SU-DHL-6 (cell line): ENCODE measurements at regions not wholly inside any gene's neighbourhood (a gene's known extent, or its start where the extent isn't known, plus 50 kb on each side); places are given as distances from the start of the nearest gene placed in this dataset.
"Not testable (repeated sequence)": the region's sequence is repeated elsewhere in the genome, so short reads cannot be mapped to it uniquely, and the experiment has no call there.

Experiments
- H2AFZ ChIP-seq: fragments of 200-600 bp; sonication (generic); 2 replicates; pipeline ENCODE4 v1.6.1; 2014; ENCODE audit warnings: low read depth, mild to moderate bottlenecking, moderate library complexity, mixed read lengths, antibody characterized with exemption, low read length; ENCODE audit not compliant: severe bottlenecking
- H3F3A ChIP-seq: fragments of 200-600 bp; shearing (Covaris generic); 2 replicates; pipeline ENCODE4 v1.6.0; 2016; ENCODE audit warnings: antibody characterized with exemption, mild to moderate bottlenecking; ENCODE audit not compliant: insufficient read depth
- H3K27ac ChIP-seq: fragments of 200-600 bp; sonication (generic); 2 replicates; pipeline ENCODE4 v1.5.1; 2016; ENCODE audit warnings: low read depth, mild to moderate bottlenecking, low read length, moderate library complexity, mixed read lengths
- H3K27me3 ChIP-seq: fragments of 200-600 bp; sonication (generic), shearing (Covaris generic); 2 replicates; pipeline ENCODE4 v1.6.0; 2014; ENCODE audit warnings: mild to moderate bottlenecking, low read length
- H3K36me3 ChIP-seq: fragments of 200-600 bp; sonication (generic); 2 replicates; pipeline ENCODE4 v1.6.1; 2014; ENCODE audit warnings: mild to moderate bottlenecking, low read length, mixed read lengths
- H3K4me2 ChIP-seq: fragments of 300-600, 200-600 bp; shearing (Covaris generic), sonication (generic); 2 replicates; pipeline ENCODE4 v1.6.0; 2014; ENCODE audit warnings: low read length, low read depth, mild to moderate bottlenecking; ENCODE audit not compliant: poor library complexity, severe bottlenecking
- H3K4me3 ChIP-seq: fragments of 200-600 bp; sonication (generic); 2 replicates; pipeline ENCODE4 v1.5.1; 2014; ENCODE audit warnings: antibody characterized with exemption, low read length, mild to moderate bottlenecking, mixed read lengths; ENCODE audit not compliant: insufficient read depth, poor library complexity, severe bottlenecking
- H3K79me2 ChIP-seq: fragments of 200-600 bp; sonication (generic); 2 replicates; pipeline ENCODE4 v1.6.1; 2014; ENCODE audit warnings: mild to moderate bottlenecking, low read length, moderate library complexity; ENCODE audit not compliant: insufficient read depth
- H3K9ac ChIP-seq: fragments of 200-600 bp; sonication (generic); 2 replicates; pipeline ENCODE4 v1.7.0; 2014; ENCODE audit warnings: mild to moderate bottlenecking, low read length
- H3K9me2 ChIP-seq: fragments of 200-600 bp; sonication (generic); replicated peaks from 2 replicates; pipeline ENCODE4 v1.6.1; 2014; ENCODE audit warnings: low read length; ENCODE audit not compliant: insufficient read depth
- H3K9me3 ChIP-seq: fragments of 200-600 bp; sonication (generic); 2 replicates; pipeline ENCODE4 v1.6.1; 2014; ENCODE audit warnings: low read length, mixed read lengths; ENCODE audit not compliant: insufficient read depth
- H4K20me1 ChIP-seq: fragments of 200-600 bp; sonication (generic); 2 replicates; pipeline ENCODE4 v1.6.1; 2014; ENCODE audit warnings: low read depth, mild to moderate bottlenecking, antibody characterized with exemption, low read length, moderate library complexity, mixed read lengths
- EZH2phosphoT487 ChIP-seq: fragments of 200-600 bp; sonication (generic), shearing (Covaris generic); conservative IDR thresholded peaks from 2 replicates; pipeline ENCODE4 v1.6.1; 2018; ENCODE audit warnings: mild to moderate bottlenecking, antibody characterized with exemption, low read length, moderate library complexity, mixed read lengths
- TF ChIP-seq, protein P1 (sequence below): fragments of 200-600 bp; sonication (generic); IDR thresholded peaks from one replicate; pipeline ENCODE4 v1.5.1; 2017; ENCODE audit warnings: antibody characterized with exemption, mild to moderate bottlenecking, low read length, moderate library complexity; ENCODE audit not compliant: insufficient read depth, poor library complexity, severe bottlenecking

DNA sequence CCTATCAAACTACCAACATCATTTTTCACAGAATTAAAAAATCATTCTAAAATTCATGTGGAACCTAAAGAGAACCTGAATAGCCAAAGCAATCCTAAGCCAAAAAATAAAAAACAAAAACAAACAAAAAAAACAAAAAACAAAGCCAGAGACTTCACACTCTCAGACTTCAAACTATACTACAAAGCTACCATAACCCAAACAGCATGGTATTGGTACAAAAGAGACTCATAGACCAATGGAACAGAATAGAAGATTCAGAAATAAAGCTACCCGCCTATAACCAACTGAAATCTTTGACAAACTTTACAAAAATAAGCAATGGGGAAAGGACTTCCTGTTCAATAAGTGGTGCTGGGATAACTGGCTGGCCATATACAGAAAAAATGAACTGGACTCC, 152.3 kb upstream of the SMIM31 start:
- H3K79me2 ChIP-seq, result no peaks in the 10 kb centered on the region
- no peak overlapping the region for H3K9ac ChIP-seq
- no peak overlapping the region for H3K4me3 ChIP-seq
- no peaks in the 10 kb centered on the region; the same call in 1 of the 2 replicates for H3K9me3 ChIP-seq
- H3K4me2 ChIP-seq, result no peak overlapping the region
- TF ChIP-seq, protein P1, sequence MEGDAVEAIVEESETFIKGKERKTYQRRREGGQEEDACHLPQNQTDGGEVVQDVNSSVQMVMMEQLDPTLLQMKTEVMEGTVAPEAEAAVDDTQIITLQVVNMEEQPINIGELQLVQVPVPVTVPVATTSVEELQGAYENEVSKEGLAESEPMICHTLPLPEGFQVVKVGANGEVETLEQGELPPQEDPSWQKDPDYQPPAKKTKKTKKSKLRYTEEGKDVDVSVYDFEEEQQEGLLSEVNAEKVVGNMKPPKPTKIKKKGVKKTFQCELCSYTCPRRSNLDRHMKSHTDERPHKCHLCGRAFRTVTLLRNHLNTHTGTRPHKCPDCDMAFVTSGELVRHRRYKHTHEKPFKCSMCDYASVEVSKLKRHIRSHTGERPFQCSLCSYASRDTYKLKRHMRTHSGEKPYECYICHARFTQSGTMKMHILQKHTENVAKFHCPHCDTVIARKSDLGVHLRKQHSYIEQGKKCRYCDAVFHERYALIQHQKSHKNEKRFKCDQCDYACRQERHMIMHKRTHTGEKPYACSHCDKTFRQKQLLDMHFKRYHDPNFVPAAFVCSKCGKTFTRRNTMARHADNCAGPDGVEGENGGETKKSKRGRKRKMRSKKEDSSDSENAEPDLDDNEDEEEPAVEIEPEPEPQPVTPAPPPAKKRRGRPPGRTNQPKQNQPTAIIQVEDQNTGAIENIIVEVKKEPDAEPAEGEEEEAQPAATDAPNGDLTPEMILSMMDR, result no peak
- no peak for TF ChIP-seq EZH2phosphoT487
- H3F3A ChIP-seq, result no peaks in the 10 kb centered on the region
- H3K27me3 ChIP-seq, result no peaks in the 10 kb centered on the region
- no peaks in the 10 kb centered on the region for H3K9me2 ChIP-seq
- H3K27ac ChIP-seq, result no peak overlapping the region
- H2AFZ ChIP-seq, result no peak overlapping the region
- H3K36me3 ChIP-seq, result no peaks in the 10 kb centered on the region
- no peaks in the 10 kb centered on the region; the same call in 1 of the 2 replicates for H4K20me1 ChIP-seq

DNA sequence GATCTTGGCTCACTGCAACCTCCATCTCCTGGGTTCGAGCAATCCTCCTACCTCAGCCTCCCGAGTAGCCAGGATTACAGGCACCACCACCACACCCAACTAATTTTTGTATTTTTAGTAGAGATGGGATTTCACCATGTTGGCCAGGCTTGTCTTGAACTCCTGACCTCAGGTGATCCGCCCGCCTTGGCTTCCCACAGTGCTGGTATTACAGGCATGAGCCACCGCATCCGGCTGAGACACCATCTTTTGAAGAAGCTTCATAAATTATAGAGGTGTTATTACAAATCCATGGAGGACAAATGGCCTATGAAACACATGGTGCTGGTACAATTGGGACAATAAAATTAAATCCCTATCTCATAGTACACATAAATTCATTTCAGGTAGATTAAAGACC, 148.1 kb upstream of the SMIM31 start:
- H3K36me3 ChIP-seq, H3K27me3 ChIP-seq, H3K4me2 ChIP-seq, H4K20me1 ChIP-seq, H2AFZ ChIP-seq, H3K27ac ChIP-seq, H3K9ac ChIP-seq, H3K79me2 ChIP-seq, H3K9me3 ChIP-seq, H3F3A ChIP-seq, H3K4me3 ChIP-seq, H3K9me2 ChIP-seq: not testable (repeated sequence)

DNA sequence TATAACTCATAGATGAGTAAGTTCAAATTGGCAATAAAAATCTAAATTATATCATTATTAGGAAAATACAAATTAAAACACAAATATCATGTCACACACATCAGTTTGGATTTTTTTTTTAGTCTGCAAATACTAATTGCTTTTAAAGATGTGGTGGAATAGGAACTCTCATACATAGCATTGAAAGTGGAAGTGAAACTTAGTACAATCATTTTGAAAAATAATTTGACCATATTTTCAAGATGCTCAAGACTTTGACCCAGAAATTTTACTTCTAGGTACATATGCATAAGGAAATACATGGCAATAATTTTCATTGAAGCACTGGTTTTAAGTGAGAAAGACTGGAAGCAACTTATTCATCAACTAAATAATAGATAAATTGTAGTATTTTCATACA, 147.5 kb upstream of the SMIM31 start:
- Histone ChIP-seq H3K9me2 (no peaks in the 10 kb centered on the region), H3K4me3 (no peak overlapping the region), H3K4me2 (no peak overlapping the region), H3K27ac (no peak overlapping the region), H3K9ac (no peak overlapping the region), H2AFZ (no peak overlapping the region), H3K36me3 (no peaks in the 10 kb centered on the region), H4K20me1 (no peaks in the 10 kb centered on the region; the same call in 1 of the 2 replicates), H3F3A (no peaks in the 10 kb centered on the region), H3K79me2 (no peaks in the 10 kb centered on the region), H3K27me3 (no peaks in the 10 kb centered on the region), H3K9me3 (no peaks in the 10 kb centered on the region; the same call in 1 of the 2 replicates)
- TF ChIP-seq, protein P1, result no peak
- no peak for TF ChIP-seq EZH2phosphoT487

DNA sequence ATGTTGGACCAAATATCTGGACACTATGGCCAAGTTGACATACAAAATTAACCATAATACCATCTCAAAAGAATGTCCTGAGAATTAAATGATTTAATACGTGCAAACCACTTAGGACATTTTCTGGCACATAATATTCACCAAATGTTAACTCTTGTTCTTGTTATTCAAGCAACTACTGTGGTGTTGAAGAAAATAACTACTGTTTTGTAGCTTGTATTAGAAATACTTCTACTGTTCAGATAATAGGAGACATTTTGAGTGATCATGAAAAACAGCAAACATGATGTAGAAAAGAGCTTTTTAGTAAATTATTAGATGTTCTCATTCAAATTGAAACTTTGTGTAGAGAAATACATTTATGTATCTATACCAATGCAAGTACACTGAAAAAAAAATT, 140.7 kb upstream of the SMIM31 start:
- Histone ChIP-seq H2AFZ (no peak overlapping the region), H3K4me3 (no peak overlapping the region), H3K4me2 (no peak overlapping the region), H3K27ac (no peak overlapping the region), H3K79me2 (no peaks in the 10 kb centered on the region), H3K27me3 (no peaks in the 10 kb centered on the region), H4K20me1 (no peaks in the 10 kb centered on the region), H3K9me3 (no peaks in the 10 kb centered on the region), H3F3A (no peaks in the 10 kb centered on the region), H3K9me2 (no peaks in the 10 kb centered on the region), H3K36me3 (no peaks in the 10 kb centered on the region), H3K9ac (no peak overlapping the region)
- TF ChIP-seq, protein P1, result no peak
- TF ChIP-seq EZH2phosphoT487, result no peak
